T-helper 1 cell treated with Interleukin-12 subunit alpha and Interleukin-12 subunit beta and Interleukin-4 antibody, amounts not matched to agents 30 ng/mL and 1 ng/mL, for 36 hours (primary cell): ENCODE measurements at regions not wholly inside any gene's neighbourhood (a gene's known extent, or its start where the extent isn't known, plus 50 kb on each side); places are given as distances from the start of the nearest gene placed in this dataset.
"Not testable (repeated sequence)": the region's sequence is repeated elsewhere in the genome, so short reads cannot be mapped to it uniquely, and the experiment has no call there.

Experiments
- intact Hi-C: fragments of 100-400 bp; cut with micrococcal nuclease; formaldehyde crosslinking; loops from one replicate; pipeline ENCODE4 v1.15.1; 2024

GRCh38 chr10:85311613-85312337, 983.4 kb downstream of the CCSER2 start:
- intact Hi-C loops: no loop called here

GRCh38 chr10:85315657-85316056, 987.3 kb downstream of the CCSER2 start:
- intact Hi-C loops: no loop called here

GRCh38 chr10:85316276-85316675, 987.9 kb downstream of the CCSER2 start:
- intact Hi-C loops: no loop called here

GRCh38 chr10:85317827-85318226, 989.4 kb downstream of the CCSER2 start:
- intact Hi-C loops: no loop called here

- intact Hi-C loops: no loop called here
Measured at GRCh38 chr10:85318809-85319807, 990.7 kb downstream of the CCSER2 start.

- intact Hi-C loops: no loop called here
Measured at GRCh38 chr10:85319826-85320225, 991.4 kb downstream of the CCSER2 start.

DNA sequence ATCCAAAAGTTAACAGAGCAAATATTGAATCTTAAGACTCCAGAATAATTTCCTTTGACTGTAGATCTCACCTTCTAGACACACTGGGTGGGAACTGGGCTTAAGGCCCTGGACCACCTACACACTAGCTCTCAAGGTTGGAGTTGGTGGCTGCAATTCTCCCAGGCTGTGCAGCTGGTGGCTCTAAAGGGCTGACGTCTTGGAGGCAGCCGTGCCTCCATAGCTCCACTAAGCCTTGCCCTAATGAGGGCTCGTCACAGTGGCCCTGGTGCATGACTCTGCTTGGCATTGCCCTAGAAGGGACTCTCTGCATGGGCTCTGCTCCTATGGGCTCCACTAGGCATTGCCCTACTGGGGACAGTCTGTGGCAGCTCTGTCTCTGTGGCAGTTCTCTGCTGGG, 1005.2 kb downstream of the CCSER2 start:
- intact Hi-C loops: no loop called here

GRCh38 chr10:85362401-85362800, 1004.2 kb downstream of the GRID1 start:
- intact Hi-C loops: no loop called here

DNA sequence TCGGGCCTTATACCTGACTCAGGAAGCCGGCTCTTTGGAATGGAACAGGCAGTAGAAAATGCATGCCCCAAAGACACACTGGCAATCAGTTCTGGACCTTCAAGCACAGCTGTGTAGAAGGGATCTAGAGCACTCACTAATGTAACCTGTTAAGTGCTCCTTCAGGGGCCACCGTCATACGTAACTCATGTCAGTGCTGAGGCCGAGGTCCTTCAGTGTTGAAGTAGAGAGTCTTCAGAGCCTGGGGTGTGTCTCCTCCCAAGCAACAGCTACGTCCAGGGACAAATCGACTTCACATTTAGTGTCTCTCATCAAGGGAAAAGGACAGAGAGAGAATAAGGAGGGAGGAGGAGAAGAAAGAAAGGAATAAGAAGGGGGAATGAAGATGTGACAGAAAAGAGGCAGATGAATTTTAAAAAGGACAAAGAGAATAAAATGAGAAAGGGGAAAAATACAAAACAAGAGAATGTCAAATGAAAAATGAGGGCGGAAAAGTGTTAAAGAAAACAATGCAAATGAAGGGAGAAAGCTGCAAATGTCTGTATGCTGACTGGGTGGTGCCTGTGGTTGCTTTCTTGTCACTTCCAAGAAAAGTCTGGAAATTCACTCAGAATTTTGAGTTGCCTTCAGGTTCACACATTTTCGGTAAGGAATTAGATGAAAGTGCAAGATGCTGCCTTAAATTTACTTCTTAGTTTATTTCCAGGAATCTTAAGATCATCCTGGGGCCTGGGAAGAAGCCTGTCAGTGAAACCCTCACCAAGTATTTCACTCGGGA, 989.4 kb downstream of the GRID1 start:
- intact Hi-C loops: no loop called here

- intact Hi-C loops: no loop called here
Measured at GRCh38 chr10:85379338-85379737, 987.3 kb downstream of the GRID1 start.

- intact Hi-C loops: no loop called here
Measured at GRCh38 chr10:85400981-85401695, 965.5 kb downstream of the GRID1 start.

- intact Hi-C loops: no loop called here
Measured at GRCh38 chr10:85402541-85402940, 964.1 kb downstream of the GRID1 start.

DNA sequence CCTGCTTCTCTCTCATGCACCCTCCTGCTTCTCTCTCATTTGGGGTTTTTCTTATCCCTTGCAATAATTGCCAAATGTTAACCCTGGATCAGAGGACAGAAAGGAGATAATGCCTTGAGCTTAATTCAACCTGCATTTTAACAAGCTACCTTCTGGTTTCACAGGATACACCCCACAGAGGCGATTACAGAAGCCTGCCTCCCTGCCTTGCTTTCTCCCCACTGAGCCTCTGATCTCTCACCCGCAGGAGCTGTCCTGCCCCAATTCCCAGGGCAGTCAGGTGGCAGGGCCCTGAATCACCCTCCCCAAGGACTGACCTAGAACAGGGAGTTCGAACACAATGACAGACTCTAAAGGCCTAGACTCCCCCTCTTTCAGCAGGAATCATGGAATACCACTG, 959.5 kb downstream of the GRID1 start:
- intact Hi-C loops: no loop called here

DNA sequence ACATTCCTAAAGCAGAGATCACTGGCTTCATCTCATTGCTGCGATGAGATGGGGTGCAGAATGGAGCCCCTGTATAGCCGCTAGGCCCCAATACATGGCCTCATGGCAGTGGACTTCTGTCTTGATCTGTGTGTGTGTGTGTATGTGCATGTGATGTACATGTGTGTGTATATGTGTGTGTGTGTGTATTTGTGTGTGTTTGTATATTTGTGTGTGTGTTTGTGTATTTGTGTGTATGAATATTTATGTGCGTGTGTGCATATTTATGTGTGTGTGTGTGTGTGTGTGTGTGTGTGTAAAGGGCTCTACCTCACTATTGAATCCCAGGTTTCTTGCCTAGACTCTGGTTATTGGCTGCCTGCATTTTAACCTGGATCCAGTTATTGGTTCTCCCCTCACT, 958.2 kb downstream of the GRID1 start:
- intact Hi-C loops: no loop called here

GRCh38 chr10:85410586-85410985, 956.0 kb downstream of the GRID1 start:
- intact Hi-C loops: not testable (repeated sequence)

- intact Hi-C loops: no loop called here
Measured at GRCh38 chr10:85413570-85413969, 953.0 kb downstream of the GRID1 start.

- intact Hi-C loops: no loop called here
Measured at GRCh38 chr10:85420501-85421191, 945.9 kb downstream of the GRID1 start.

- intact Hi-C loops: no loop called here
Measured at GRCh38 chr10:85421421-85421820, 945.2 kb downstream of the GRID1 start.

DNA sequence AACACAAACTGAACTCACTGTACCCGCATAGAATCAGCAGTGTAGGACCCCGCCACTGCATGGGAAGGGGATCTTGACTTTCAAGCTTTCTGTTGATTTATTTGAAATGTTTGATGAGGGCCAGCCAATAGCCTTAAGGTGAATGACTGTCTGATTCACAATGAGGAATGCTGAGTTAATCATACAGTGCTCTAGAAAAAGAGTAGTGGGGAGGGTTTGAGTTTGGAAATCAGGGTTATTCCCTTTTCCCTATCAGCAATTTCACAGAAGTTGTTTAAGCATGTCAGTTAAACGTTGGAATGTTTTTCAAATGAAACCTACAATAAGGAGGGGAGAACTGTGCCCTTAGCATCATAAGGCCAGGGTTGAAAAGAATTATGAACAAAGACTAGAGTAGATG, 937.5 kb downstream of the GRID1 start:
- intact Hi-C loops: no loop called here

DNA sequence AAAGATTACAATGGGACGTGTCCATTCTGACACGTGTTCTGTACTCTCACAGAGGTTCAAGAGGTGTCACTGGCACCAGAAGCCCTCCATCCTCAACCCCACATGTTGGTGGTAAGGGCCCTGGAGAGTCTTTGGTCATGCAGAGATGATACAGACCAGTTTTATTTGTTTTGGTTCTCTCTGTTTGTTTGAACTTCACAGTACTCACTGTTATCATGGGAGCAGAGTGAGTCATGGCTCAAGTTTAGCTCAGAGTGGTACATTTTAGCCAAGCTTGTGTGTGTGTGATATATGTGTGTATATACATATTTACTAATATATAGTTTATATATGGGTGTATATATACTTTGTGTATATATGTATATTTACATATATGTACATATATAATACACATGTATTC, 935.6 kb downstream of the GRID1 start:
- intact Hi-C loops: no loop called here
